ENCODE measurements at regions not wholly inside any gene's neighbourhood (a gene's known extent, or its start where the extent isn't known, plus 50 kb on each side); places are given as distances from the start of the nearest gene placed in this dataset.

- H3K9me3 Mint-ChIP-seq (ENCODE audit: insufficient read depth): no peaks in the 10 kb centered on the region
- DNase-seq (no peak), ATAC-seq (no peak)
- H3K27ac Mint-ChIP-seq: no peak overlapping the region
- ChIA-PET POLR2A (no interaction called here), CTCF (interaction anchor here (1.5 kb wide), 1 partner anchor 16 kb away, joined by 5 read pairs; no protein-coding TSS in a partner anchor)
- H3K4me1 Mint-ChIP-seq (ENCODE audit: low read depth): no peaks in the 10 kb centered on the region
- H3K4me3 Mint-ChIP-seq: no peak overlapping the region
- H3K27me3 Mint-ChIP-seq (ENCODE audit: low read depth): peaks cover 21% of the 10 kb centered on the region
- no peaks in the 10 kb centered on the region for H3K36me3 Mint-ChIP-seq (ENCODE audit: low read depth)
These were observed 181.0 kb downstream of the ABHD5 start for GRCh38 chr3:43871627-43872245.

- peaks cover 23% of the 10 kb centered on the region for H3K27me3 Mint-ChIP-seq (ENCODE audit: low read depth)
- no peaks in the 10 kb centered on the region for H3K4me1 Mint-ChIP-seq (ENCODE audit: low read depth)
- no peak overlapping the region for H3K4me3 Mint-ChIP-seq
- CTCF ChIA-PET: interaction anchor here (1.5 kb wide), 1 partner anchor 17 kb away, joined by 5 read pairs; no protein-coding TSS in a partner anchor
- POLR2A ChIA-PET: no interaction called here
- no peak for DNase-seq
- no peak overlapping the region for H3K27ac Mint-ChIP-seq
- no peak for ATAC-seq
- no peaks in the 10 kb centered on the region for H3K9me3 Mint-ChIP-seq (ENCODE audit: insufficient read depth)
- no peaks in the 10 kb centered on the region for H3K36me3 Mint-ChIP-seq (ENCODE audit: low read depth)
These were observed 181.6 kb downstream of the ABHD5 start for GRCh38 chr3:43872301-43872700.

- ATAC-seq: no peak
- POLR2A ChIA-PET: no interaction called here
- no peak overlapping the region for H3K4me3 Mint-ChIP-seq
These were observed 182.2 kb downstream of the ABHD5 start for GRCh38 chr3:43872901-43873300.

GRCh38 chr3:43873723-43874122 lies 183.0 kb downstream of the ABHD5 start:
- ChIA-PET CTCF (interaction anchor here (0.5 to 1.1 kb wide), 2 partner anchors 18 to 995 kb away, joined by 3 read pairs; no protein-coding TSS in a partner anchor), POLR2A (no interaction called here)
- peaks cover 23% of the 10 kb centered on the region for H3K27me3 Mint-ChIP-seq (ENCODE audit: low read depth)
- H3K9me3 Mint-ChIP-seq (ENCODE audit: insufficient read depth): no peaks in the 10 kb centered on the region
- no peaks in the 10 kb centered on the region for H3K36me3 Mint-ChIP-seq (ENCODE audit: low read depth)
- no peak for DNase-seq
- no peak overlapping the region for H3K27ac Mint-ChIP-seq
- no peak for ATAC-seq
- no peak overlapping the region for H3K4me3 Mint-ChIP-seq
- no peaks in the 10 kb centered on the region for H3K4me1 Mint-ChIP-seq (ENCODE audit: low read depth)

More at GRCh38 chr3:43872901-43873300, 182.2 kb downstream of the ABHD5 start:
- peaks cover 23% of the 10 kb centered on the region for H3K27me3 Mint-ChIP-seq (ENCODE audit: low read depth)
- CTCF ChIA-PET: interaction anchor here (1.5 kb wide), 1 partner anchor 17 kb away, joined by 5 read pairs; no protein-coding TSS in a partner anchor
- H3K27ac Mint-ChIP-seq: no peak overlapping the region
- no peaks in the 10 kb centered on the region for H3K4me1 Mint-ChIP-seq (ENCODE audit: low read depth)
- DNase-seq: no peak
- H3K36me3 Mint-ChIP-seq (ENCODE audit: low read depth): no peaks in the 10 kb centered on the region
- H3K9me3 Mint-ChIP-seq (ENCODE audit: insufficient read depth): no peaks in the 10 kb centered on the region

GRCh38 chr3:43874290-43874689 lies 183.6 kb downstream of the ABHD5 start:
- Mint-ChIP-seq H3K27me3 (ENCODE audit: low read depth) (peaks cover 18% of the 10 kb centered on the region), H3K36me3 (ENCODE audit: low read depth) (no peaks in the 10 kb centered on the region), H3K4me3 (no peak overlapping the region), H3K9me3 (ENCODE audit: insufficient read depth) (no peaks in the 10 kb centered on the region), H3K4me1 (ENCODE audit: low read depth) (no peaks in the 10 kb centered on the region), H3K27ac (no peak overlapping the region)
- ChIA-PET POLR2A (no interaction called here), CTCF (interaction anchor here (1.1 kb wide), 1 partner anchor 19 kb away, joined by 3 read pairs; no protein-coding TSS in a partner anchor)
- DNase-seq: no peak
- no peak for ATAC-seq

GRCh38 chr3:43874731-43875130 lies 184.0 kb downstream of the ABHD5 start:
- CTCF ChIA-PET: interaction anchor here (1.1 kb wide), 1 partner anchor 19 kb away, joined by 3 read pairs; no protein-coding TSS in a partner anchor
- no peak for ATAC-seq
- Mint-ChIP-seq H3K36me3 (ENCODE audit: low read depth) (no peaks in the 10 kb centered on the region), H3K27ac (no peak overlapping the region), H3K9me3 (ENCODE audit: insufficient read depth) (no peaks in the 10 kb centered on the region), H3K27me3 (ENCODE audit: low read depth) (peaks cover 18% of the 10 kb centered on the region), H3K4me3 (no peak overlapping the region), H3K4me1 (ENCODE audit: low read depth) (no peaks in the 10 kb centered on the region)
- POLR2A ChIA-PET: no interaction called here
- no peak for DNase-seq

GRCh38 chr3:43876648-43877047 lies 185.9 kb downstream of the ABHD5 start:
- POLR2A ChIA-PET: no interaction called here
- no peaks in the 10 kb centered on the region for H3K4me1 Mint-ChIP-seq (ENCODE audit: low read depth)
- CTCF ChIA-PET: no interaction called here
- ATAC-seq (no peak), DNase-seq (no peak)
- H3K36me3 Mint-ChIP-seq (ENCODE audit: low read depth): no peaks in the 10 kb centered on the region
- no peaks in the 10 kb centered on the region for H3K9me3 Mint-ChIP-seq (ENCODE audit: insufficient read depth)
- no peak overlapping the region for H3K4me3 Mint-ChIP-seq
- peaks cover 15% of the 10 kb centered on the region for H3K27me3 Mint-ChIP-seq (ENCODE audit: low read depth)
- H3K27ac Mint-ChIP-seq: no peak overlapping the region

GRCh38 chr3:43879166-43879565 lies 188.4 kb downstream of the ABHD5 start:
- H3K36me3 Mint-ChIP-seq (ENCODE audit: low read depth): no peaks in the 10 kb centered on the region
- H3K27ac Mint-ChIP-seq: no peak overlapping the region
- H3K9me3 Mint-ChIP-seq (ENCODE audit: insufficient read depth): no peaks in the 10 kb centered on the region
- H3K4me3 Mint-ChIP-seq: no peak overlapping the region
- CTCF ChIA-PET: interaction anchor here (1.3 kb wide), 1 partner anchor 321 kb away, joined by 3 read pairs; no protein-coding TSS in a partner anchor
- ATAC-seq (no peak), DNase-seq (no peak)
- H3K27me3 Mint-ChIP-seq (ENCODE audit: low read depth): peaks cover 6% of the 10 kb centered on the region
- POLR2A ChIA-PET: no interaction called here
- H3K4me1 Mint-ChIP-seq (ENCODE audit: low read depth): no peaks in the 10 kb centered on the region

- ATAC-seq: no peak
- no peaks in the 10 kb centered on the region for H3K9me3 Mint-ChIP-seq (ENCODE audit: insufficient read depth)
- H3K27me3 Mint-ChIP-seq (ENCODE audit: low read depth): peaks cover 13% of the 10 kb centered on the region
- no peaks in the 10 kb centered on the region for H3K36me3 Mint-ChIP-seq (ENCODE audit: low read depth)
- ChIA-PET CTCF (no interaction called here), POLR2A (no interaction called here)
- H3K4me3 Mint-ChIP-seq: no peak overlapping the region
- DNase-seq: no peak
- no peaks in the 10 kb centered on the region for H3K4me1 Mint-ChIP-seq (ENCODE audit: low read depth)
- H3K27ac Mint-ChIP-seq: no peak overlapping the region
These were observed 192.4 kb downstream of the ABHD5 start for GRCh38 chr3:43882976-43883680.

- no peaks in the 10 kb centered on the region for H3K4me1 Mint-ChIP-seq (ENCODE audit: low read depth)
- no peak overlapping the region for H3K27ac Mint-ChIP-seq
- POLR2A ChIA-PET: no interaction called here
- peaks cover 16% of the 10 kb centered on the region for H3K27me3 Mint-ChIP-seq (ENCODE audit: low read depth)
- ATAC-seq (no peak), DNase-seq (no peak)
- no peaks in the 10 kb centered on the region for H3K36me3 Mint-ChIP-seq (ENCODE audit: low read depth)
- H3K9me3 Mint-ChIP-seq (ENCODE audit: insufficient read depth): no peaks in the 10 kb centered on the region
- H3K4me3 Mint-ChIP-seq: no peak overlapping the region
- CTCF ChIA-PET: no interaction called here
These were observed 193.1 kb downstream of the ABHD5 start for GRCh38 chr3:43883729-43884396.

- Mint-ChIP-seq H3K4me1 (ENCODE audit: low read depth) (no peaks in the 10 kb centered on the region), H3K36me3 (ENCODE audit: low read depth) (no peaks in the 10 kb centered on the region), H3K4me3 (no peak overlapping the region), H3K9me3 (ENCODE audit: insufficient read depth) (no peaks in the 10 kb centered on the region), H3K27ac (no peak overlapping the region), H3K27me3 (ENCODE audit: low read depth) (peaks cover 16% of the 10 kb centered on the region)
- DNase-seq (no peak), ATAC-seq (no peak)
- CTCF ChIA-PET: no interaction called here
- POLR2A ChIA-PET: no interaction called here
These were observed 193.8 kb downstream of the ABHD5 start for GRCh38 chr3:43884581-43884980.

- POLR2A ChIA-PET: no interaction called here
- Mint-ChIP-seq H3K27me3 (ENCODE audit: low read depth) (peaks cover 22% of the 10 kb centered on the region), H3K27ac (no peak overlapping the region)
These were observed 195.3 kb downstream of the ABHD5 start for GRCh38 chr3:43885908-43886618.

More at GRCh38 chr3:43885908-43886618, 195.3 kb downstream of the ABHD5 start:
- Mint-ChIP-seq H3K4me1 (ENCODE audit: low read depth) (no peaks in the 10 kb centered on the region), H3K36me3 (ENCODE audit: low read depth) (no peaks in the 10 kb centered on the region), H3K4me3 (no peak overlapping the region), H3K9me3 (ENCODE audit: insufficient read depth) (no peaks in the 10 kb centered on the region)
- DNase-seq: no peak
- no peak for ATAC-seq
- CTCF ChIA-PET: no interaction called here
